B cell (primary cell): ENCODE measurements at regions not wholly inside any gene's neighbourhood (a gene's known extent, or its start where the extent isn't known, plus 50 kb on each side); places are given as distances from the start of the nearest gene placed in this dataset.

Source experiments
- EZH2 ChIP-seq: IDR thresholded peaks from 2 replicates; pipeline ENCODE4 v1.6.1; 2012; ENCODE audit warnings: borderline replicate concordance, low read depth, mild to moderate bottlenecking, moderate library complexity, low read length; ENCODE audit not compliant: insufficient read depth, poor library complexity, severe bottlenecking
- TF ChIP-seq, protein P1 (sequence below): fragments of 200-600 bp; IDR thresholded peaks from one replicate; pipeline ENCODE4 v1.8.0; 2022; ENCODE audit warnings: antibody characterized with exemption, mild to moderate bottlenecking

DNA sequence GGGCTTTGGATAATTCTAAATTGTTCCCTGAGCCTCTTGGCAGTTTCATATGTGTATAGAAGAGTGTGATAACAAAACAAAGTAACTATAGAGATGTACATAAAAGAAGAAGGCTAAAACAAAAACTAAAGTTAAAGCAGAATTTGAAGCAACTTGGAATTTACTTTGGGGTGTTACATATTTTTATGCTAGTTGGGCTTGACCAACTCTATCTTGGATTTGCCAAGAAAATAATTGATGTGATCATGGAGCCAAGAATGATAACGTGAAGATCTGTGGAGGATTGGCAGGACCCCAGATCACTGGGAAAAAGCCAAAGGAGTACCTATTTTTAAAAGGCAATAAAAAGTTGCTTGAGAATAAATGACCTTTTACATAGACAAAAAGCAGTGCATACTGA, 206.9 kb downstream of the LMO4 start:
- no peak for TF ChIP-seq EZH2
- TF ChIP-seq, protein P1, sequence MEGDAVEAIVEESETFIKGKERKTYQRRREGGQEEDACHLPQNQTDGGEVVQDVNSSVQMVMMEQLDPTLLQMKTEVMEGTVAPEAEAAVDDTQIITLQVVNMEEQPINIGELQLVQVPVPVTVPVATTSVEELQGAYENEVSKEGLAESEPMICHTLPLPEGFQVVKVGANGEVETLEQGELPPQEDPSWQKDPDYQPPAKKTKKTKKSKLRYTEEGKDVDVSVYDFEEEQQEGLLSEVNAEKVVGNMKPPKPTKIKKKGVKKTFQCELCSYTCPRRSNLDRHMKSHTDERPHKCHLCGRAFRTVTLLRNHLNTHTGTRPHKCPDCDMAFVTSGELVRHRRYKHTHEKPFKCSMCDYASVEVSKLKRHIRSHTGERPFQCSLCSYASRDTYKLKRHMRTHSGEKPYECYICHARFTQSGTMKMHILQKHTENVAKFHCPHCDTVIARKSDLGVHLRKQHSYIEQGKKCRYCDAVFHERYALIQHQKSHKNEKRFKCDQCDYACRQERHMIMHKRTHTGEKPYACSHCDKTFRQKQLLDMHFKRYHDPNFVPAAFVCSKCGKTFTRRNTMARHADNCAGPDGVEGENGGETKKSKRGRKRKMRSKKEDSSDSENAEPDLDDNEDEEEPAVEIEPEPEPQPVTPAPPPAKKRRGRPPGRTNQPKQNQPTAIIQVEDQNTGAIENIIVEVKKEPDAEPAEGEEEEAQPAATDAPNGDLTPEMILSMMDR, result no peak
